ENCODE measurements at regions not wholly inside any gene's neighbourhood (a gene's known extent, or its start where the extent isn't known, plus 50 kb on each side); places are given as distances from the start of the nearest gene placed in this dataset.
A peak's percentile ranks its signal among the peaks of the same experiment; 100 is the strongest.
"Not testable (repeated sequence)": the region's sequence is repeated elsewhere in the genome, so short reads cannot be mapped to it uniquely, and the experiment has no call there.

- H3K4me3 Mint-ChIP-seq = peak overlapping the region; percentile 85
- not testable (repeated sequence) for H3K4me1 Mint-ChIP-seq (ENCODE audit: low read depth in 2 of 2); H3K9me3 Mint-ChIP-seq; H3K27ac Mint-ChIP-seq; ATAC-seq; DNase-seq (ENCODE audit: low spot score); H3K36me3 Mint-ChIP-seq
- peaks cover 20 to 22% of the 10 kb centered on the region in 2 donors for H3K27me3 Mint-ChIP-seq
These were observed 52.8 kb downstream of the FOXD4L6 start for GRCh38 chr9:41075671-41076070.

GRCh38 chr9:41074356-41074942, 54.0 kb downstream of the FOXD4L6 start:
- peaks cover 20 to 22% of the 10 kb centered on the region in 2 donors for H3K27me3 Mint-ChIP-seq
- peak; percentile 66 to 67 for ATAC-seq
- H3K27ac Mint-ChIP-seq; H3K4me1 Mint-ChIP-seq (ENCODE audit: low read depth in 2 of 2); H3K36me3 Mint-ChIP-seq; DNase-seq (ENCODE audit: low spot score); H3K9me3 Mint-ChIP-seq: not testable (repeated sequence)
- H3K4me3 Mint-ChIP-seq = peak overlapping the region; percentile 85

GRCh38 chr9:41073471-41074243, 54.8 kb downstream of the FOXD4L6 start:
- DNase-seq (ENCODE audit: low spot score); H3K27ac Mint-ChIP-seq; H3K36me3 Mint-ChIP-seq; H3K9me3 Mint-ChIP-seq; H3K4me1 Mint-ChIP-seq (ENCODE audit: low read depth in 2 of 2): not testable (repeated sequence)
- peak in 1 of 2 donors; percentile 25 for ATAC-seq
- peaks cover 20 to 22% of the 10 kb centered on the region in 2 donors for H3K27me3 Mint-ChIP-seq
- peak overlapping the region; percentile 84 for H3K4me3 Mint-ChIP-seq

- Mint-ChIP-seq H3K27ac (peak overlapping the region in 1 of 2 donors; percentile 33), H3K4me3 (peak overlapping the region; percentile 61)
- H3K9me3 Mint-ChIP-seq; H3K27me3 Mint-ChIP-seq; H3K4me1 Mint-ChIP-seq (ENCODE audit: low read depth in 2 of 2); H3K36me3 Mint-ChIP-seq; DNase-seq (ENCODE audit: low spot score): not testable (repeated sequence)
- peak; percentile 79 to 88 for ATAC-seq
These were observed 64.2 kb downstream of the FOXD4L6 start for GRCh38 chr9:41064125-41064795.

GRCh38 chr9:41063243-41063642, 65.2 kb downstream of the FOXD4L6 start:
- not testable (repeated sequence) for H3K4me3 Mint-ChIP-seq

GRCh38 chr9:41059603-41060002, 68.9 kb downstream of the FOXD4L6 start:
- ATAC-seq; H3K27ac Mint-ChIP-seq; H3K9me3 Mint-ChIP-seq; H3K27me3 Mint-ChIP-seq; H3K4me3 Mint-ChIP-seq; H3K36me3 Mint-ChIP-seq; DNase-seq (ENCODE audit: low spot score); H3K4me1 Mint-ChIP-seq (ENCODE audit: low read depth in 2 of 2): not testable (repeated sequence)

More at GRCh38 chr9:41063243-41063642, 65.2 kb downstream of the FOXD4L6 start:
- H3K27ac Mint-ChIP-seq; H3K9me3 Mint-ChIP-seq; H3K36me3 Mint-ChIP-seq; H3K4me1 Mint-ChIP-seq (ENCODE audit: low read depth in 2 of 2); H3K27me3 Mint-ChIP-seq; DNase-seq (ENCODE audit: low spot score); ATAC-seq: not testable (repeated sequence)

- not testable (repeated sequence) for H3K9me3 Mint-ChIP-seq; H3K4me3 Mint-ChIP-seq; H3K27ac Mint-ChIP-seq; H3K4me1 Mint-ChIP-seq (ENCODE audit: low read depth in 2 of 2); ATAC-seq; DNase-seq (ENCODE audit: low spot score); H3K27me3 Mint-ChIP-seq
- peaks cover 14% of the 10 kb centered on the region for H3K36me3 Mint-ChIP-seq
These were observed 74.7 kb downstream of the FOXD4L6 start for GRCh38 chr9:41053666-41054363.

- H3K4me3 Mint-ChIP-seq; ATAC-seq; DNase-seq (ENCODE audit: low spot score); H3K4me1 Mint-ChIP-seq (ENCODE audit: low read depth in 2 of 2); H3K27ac Mint-ChIP-seq; H3K27me3 Mint-ChIP-seq; H3K9me3 Mint-ChIP-seq: not testable (repeated sequence)
- H3K36me3 Mint-ChIP-seq = peaks cover 14% of the 10 kb centered on the region
These were observed 79.8 kb downstream of the FOXD4L6 start for GRCh38 chr9:41048672-41049071.

GRCh38 chr9:41047792-41048191, 80.7 kb downstream of the FOXD4L6 start:
- not testable (repeated sequence) for H3K27me3 Mint-ChIP-seq

GRCh38 chr9:41044930-41045329, 83.6 kb downstream of the FOXD4L6 start:
- H3K36me3 Mint-ChIP-seq; H3K4me1 Mint-ChIP-seq (ENCODE audit: low read depth in 2 of 2); DNase-seq (ENCODE audit: low spot score); H3K9me3 Mint-ChIP-seq; H3K27me3 Mint-ChIP-seq; H3K27ac Mint-ChIP-seq; ATAC-seq; H3K4me3 Mint-ChIP-seq: not testable (repeated sequence)

More at GRCh38 chr9:41047792-41048191, 80.7 kb downstream of the FOXD4L6 start:
- not testable (repeated sequence) for H3K4me1 Mint-ChIP-seq (ENCODE audit: low read depth in 2 of 2); DNase-seq (ENCODE audit: low spot score); ATAC-seq; H3K27ac Mint-ChIP-seq; H3K9me3 Mint-ChIP-seq; H3K4me3 Mint-ChIP-seq
- H3K36me3 Mint-ChIP-seq = peaks cover 14% of the 10 kb centered on the region

- not testable (repeated sequence) for H3K27ac Mint-ChIP-seq, ATAC-seq
These were observed 85.0 kb downstream of the FOXD4L6 start for GRCh38 chr9:41043433-41043832.

GRCh38 chr9:41042111-41042510, 86.4 kb downstream of the FOXD4L6 start:
- not testable (repeated sequence) for ATAC-seq; H3K27me3 Mint-ChIP-seq; H3K36me3 Mint-ChIP-seq; H3K4me1 Mint-ChIP-seq (ENCODE audit: low read depth in 2 of 2); H3K27ac Mint-ChIP-seq; H3K9me3 Mint-ChIP-seq; H3K4me3 Mint-ChIP-seq; DNase-seq (ENCODE audit: low spot score)

More at GRCh38 chr9:41043433-41043832, 85.0 kb downstream of the FOXD4L6 start:
- DNase-seq (ENCODE audit: low spot score); H3K4me3 Mint-ChIP-seq; H3K36me3 Mint-ChIP-seq; H3K4me1 Mint-ChIP-seq (ENCODE audit: low read depth in 2 of 2); H3K9me3 Mint-ChIP-seq; H3K27me3 Mint-ChIP-seq: not testable (repeated sequence)

- not testable (repeated sequence) for DNase-seq (ENCODE audit: low spot score); H3K27me3 Mint-ChIP-seq; H3K27ac Mint-ChIP-seq; H3K9me3 Mint-ChIP-seq; H3K4me3 Mint-ChIP-seq; H3K36me3 Mint-ChIP-seq; ATAC-seq; H3K4me1 Mint-ChIP-seq (ENCODE audit: low read depth in 2 of 2)
These were observed 87.7 kb downstream of the FOXD4L6 start for GRCh38 chr9:41040705-41041342.
